A549 (cell line): ENCODE measurements at regions not wholly inside any gene's neighbourhood (a gene's known extent, or its start where the extent isn't known, plus 50 kb on each side); places are given as distances from the start of the nearest gene placed in this dataset.

ENCODE experiments used
- ATAC-seq, 2 experiments: fragments of 200-7000 bp in 1 of 2; fragments of >200 bp in 1 of 2; cut with Nextera tagmentation in 1 of 2; cut with Tn5 transposase in 1 of 2; 3 replicates each; pipeline versions ENCODE4 v1.8.0 to v1.9.1; 2018 to 2020; ENCODE audit warnings: mild to moderate bottlenecking in 1 of 2, moderate library complexity in 1 of 2
- CTCF ChIA-PET: fragments of 300-600 bp; sonication (Branson Sonifier 250); formaldehyde crosslinking; extraction: SDS; loops from one replicate; lab custom pipeline; 2021; ENCODE audit warnings: antibody characterized with exemption, inconsistent platforms; lab: Yijun Ruan, JAX
- POLR2A ChIA-PET: fragments of 350-600 bp; formaldehyde crosslinking; extraction: SDS; loops from one replicate; lab custom pipeline; 2021; ENCODE audit warnings: antibody characterized with exemption, inconsistent platforms; lab: Yijun Ruan, JAX
- DNase-seq, 2 experiments: peaks; one replicate each; pipeline versions ENCODE4 v3.0.0 to v3.0.0-alpha.2; 2011 to 2016; ENCODE audit warnings: low read depth in 1 of 2, low spot score in 1 of 2
- FAIRE-seq: peaks from 2 replicates; lab custom pipeline; 2011; peaks lifted over from hg19 to GRCh38; lab: Jason Lieb, UNC
- H3K27ac ChIP-seq, 2 experiments: fragments of >200 bp; sonication (Bioruptor Twin); formaldehyde crosslinking; 3 replicates each; pipeline ENCODE4 v1.5.1; 2016 to 2017
- H3K4me1 ChIP-seq: fragments of >200 bp; sonication (Bioruptor Twin); formaldehyde crosslinking; 3 replicates; pipeline ENCODE4 v1.6.1; 2016
- H3K4me2 ChIP-seq: fragments of >200 bp; sonication (Bioruptor Twin); formaldehyde crosslinking; 3 replicates; pipeline ENCODE4 v1.6.1; 2016
- H3K4me3 ChIP-seq: fragments of >200 bp; sonication (Bioruptor Twin); formaldehyde crosslinking; 3 replicates; pipeline ENCODE4 v1.5.1; 2016
- H3K9me3 ChIP-seq: fragments of >200 bp; sonication (Bioruptor Twin); formaldehyde crosslinking; 3 replicates; pipeline ENCODE4 v1.6.1; 2016
- CEBPB ChIP-seq, 2 experiments: fragments of >200 bp in 1 of 2; sonication (Bioruptor Twin) in 1 of 2; formaldehyde crosslinking in 1 of 2; IDR thresholded peaks; 2 replicates each; pipeline ENCODE4 v1.6.1; 2012 to 2016
- CHD4 ChIP-seq: fragments of 200-600 bp; sonication (generic); IDR thresholded peaks from 2 replicates; pipeline ENCODE4 v1.6.1; 2016; ENCODE audit warnings: antibody characterized with exemption, mild to moderate bottlenecking, borderline replicate concordance
- EHF ChIP-seq: fragments of 250-450 bp; sonication (Bioruptor Pico); IDR thresholded peaks from 2 replicates; pipeline ENCODE4 v1.5.0; 2020; ENCODE audit warnings: mild to moderate bottlenecking
- ESRRA ChIP-seq: fragments of 150-350 bp; IDR thresholded peaks from 2 replicates; pipeline ENCODE4 v1.6.1; 2014; ENCODE audit warnings: mild to moderate bottlenecking, low read length, borderline replicate concordance
- FOSL2 ChIP-seq, 2 experiments: fragments of 450-650 bp in 1 of 2; fragments of >200 bp in 1 of 2; sonication (Bioruptor Twin) in 1 of 2; formaldehyde crosslinking; IDR thresholded peaks; 2 replicates each; pipeline versions ENCODE4 v1.5.0 to v1.6.1; 2016 to 2020; ENCODE audit warnings: mild to moderate bottlenecking in 1 of 2, moderate library complexity in 1 of 2
- FOXS1 ChIP-seq: fragments of 250-450 bp; sonication (Bioruptor Pico); IDR thresholded peaks from 2 replicates; pipeline ENCODE4 v1.5.0; 2020; ENCODE audit warnings: mild to moderate bottlenecking, moderate library complexity
- HDAC2 ChIP-seq: fragments of 200-600 bp; sonication (generic); IDR thresholded peaks from 2 replicates; pipeline ENCODE4 v1.6.1; 2016
- HMGXB4 ChIP-seq: fragments of 250-450 bp; sonication (Bioruptor Pico); IDR thresholded peaks from 2 replicates; pipeline ENCODE4 v1.5.0; 2021; ENCODE audit warnings: mild to moderate bottlenecking, moderate library complexity, borderline replicate concordance
- HOXB13 ChIP-seq: fragments of 250-450 bp; sonication (Bioruptor Pico); IDR thresholded peaks from 2 replicates; pipeline ENCODE4 v1.5.0; 2020; ENCODE audit warnings: low read depth, mild to moderate bottlenecking, moderate library complexity
- JUN ChIP-seq, 2 experiments: fragments of >200 bp; sonication (Bioruptor Twin); formaldehyde crosslinking; IDR thresholded peaks; 2 replicates in 1 of 2; 3 replicates in 1 of 2; pipeline ENCODE4 v1.6.1; 2016 to 2017
- JUNB ChIP-seq: fragments of >200 bp; sonication (Bioruptor Twin); formaldehyde crosslinking; IDR thresholded peaks from 2 replicates; pipeline ENCODE4 v1.6.1; 2016
- KDM1A ChIP-seq: fragments of 200-600 bp; sonication (generic); IDR thresholded peaks from 2 replicates; pipeline ENCODE4 v1.6.1; 2016; ENCODE audit warnings: low read depth, mild to moderate bottlenecking
- MAFK ChIP-seq: fragments of 450-650 bp; IDR thresholded peaks from 2 replicates; pipeline ENCODE4 v1.6.1; 2014; ENCODE audit not compliant: partially characterized antibody
- MAX ChIP-seq: IDR thresholded peaks from 2 replicates; pipeline ENCODE4 v1.6.1; 2012
- MYC ChIP-seq: IDR thresholded peaks from 2 replicates; pipeline ENCODE4 v1.6.1; 2012; ENCODE audit warnings: mild to moderate bottlenecking, inconsistent platforms, low read length, improper control_type of control experiment, borderline replicate concordance
- NFE2L2 ChIP-seq: fragments of 150-350 bp; conservative IDR thresholded peaks from 2 replicates; pipeline ENCODE4 v1.6.1; 2014; ENCODE audit warnings: low read length
- NPAS2 ChIP-seq: fragments of 250-450 bp; sonication (Bioruptor Pico); IDR thresholded peaks from 2 replicates; pipeline ENCODE4 v1.8.0; 2022; ENCODE audit warnings: mild to moderate bottlenecking, moderate library complexity, borderline replicate concordance
- NR3C1 ChIP-seq: fragments of >200 bp; sonication (Bioruptor Twin); formaldehyde crosslinking; IDR thresholded peaks from 3 replicates; pipeline ENCODE4 v1.6.1; 2017
- PBX3 ChIP-seq: IDR thresholded peaks from 2 replicates; pipeline ENCODE4 v1.6.1; 2012
- POLR2A ChIP-seq: IDR thresholded peaks from 2 replicates; pipeline ENCODE4 v1.6.1; 2012; ENCODE audit warnings: mild to moderate bottlenecking, low read length
- POLR2AphosphoS2 ChIP-seq: conservative IDR thresholded peaks from 2 replicates; pipeline ENCODE4 v1.6.1; 2012; ENCODE audit warnings: low read length, improper control_type of control experiment, inconsistent platforms
- RCOR1 ChIP-seq: fragments of 150-350 bp; IDR thresholded peaks from 2 replicates; pipeline ENCODE4 v1.6.1; 2014; ENCODE audit warnings: antibody characterized with exemption, low read length, low read depth
- SMC3 ChIP-seq: fragments of >200 bp; sonication (Bioruptor Twin); formaldehyde crosslinking; IDR thresholded peaks from 3 replicates; pipeline ENCODE4 v1.6.1; 2018; ENCODE audit warnings: inconsistent platforms
- SREBF2 ChIP-seq: fragments of 450-650 bp; IDR thresholded peaks from 2 replicates; pipeline ENCODE4 v1.6.1; 2014; ENCODE audit warnings: mild to moderate bottlenecking, moderate library complexity
- TP53 ChIP-seq: fragments of 250-450 bp; sonication (Bioruptor Pico); IDR thresholded peaks from 2 replicates; pipeline ENCODE4 v1.5.0; 2021; ENCODE audit warnings: mild to moderate bottlenecking, moderate library complexity
- ZNF302 ChIP-seq: fragments of 250-450 bp; sonication (Bioruptor Pico); IDR thresholded peaks from 2 replicates; pipeline ENCODE4 v1.9.0; 2021; ENCODE audit warnings: inconsistent platforms, mild to moderate bottlenecking, moderate library complexity
- ZSCAN20 ChIP-seq: fragments of 250-450 bp; sonication (Bioruptor Pico); IDR thresholded peaks from 2 replicates; pipeline ENCODE4 v1.8.0; 2022; ENCODE audit warnings: mild to moderate bottlenecking, moderate library complexity
- WGBS: methylation state at CpG from one replicate; pipeline ENCODE4 v1.1.6; 2017; ENCODE audit errors: missing lambda C conversion rate; 5-methylcytosine and 5-hydroxymethylcytosine counted together

- DNase-seq: no peak
- H3K9me3 ChIP-seq: no peaks in the 10 kb centered on the region
- ChIA-PET CTCF (no interaction called here), POLR2A (no interaction called here)
- no peaks in the 10 kb centered on the region for H3K4me1 ChIP-seq
- H3K4me3 ChIP-seq: no peak overlapping the region
- H3K4me2 ChIP-seq: no peak overlapping the region
- WGBS: 7% methylated on average over 1 of the region's 1 CpG
- H3K27ac ChIP-seq: no peak overlapping the region
- FAIRE-seq: no peak
- ATAC-seq: no peak
- no peak for TF ChIP-seq NFE2L2
Measured at GRCh38 chr20:39857187-39857586, 831.8 kb downstream of the MAFB start.

- WGBS: 13% methylated on average over 3 of the region's 3 CpGs
- TF ChIP-seq SMC3 (no peak), NR3C1 (no peak), ZSCAN20 (CRISPR knock-in tag) (no peak), MAFK (no peak), FOSL2 (IDR thresholded peaks at IDR 0.05) (no peak), FOSL2 (CRISPR knock-in tag; IDR thresholded peaks at IDR 0.05) (peak; percentile 59), JUNB (no peak)
- Histone ChIP-seq H3K9me3 (no peaks in the 10 kb centered on the region), H3K4me2 (no peak overlapping the region), H3K4me1 (no peaks in the 10 kb centered on the region), H3K27ac (no peak overlapping the region), H3K4me3 (no peak overlapping the region)
- no peak for FAIRE-seq
- ATAC-seq: no peak
- CTCF ChIA-PET: interaction anchor here (0.6 to 0.7 kb wide), 2 partner anchors 744 to 806 kb away, joined by 3 read pairs; no protein-coding TSS in a partner anchor
- POLR2A ChIA-PET: no interaction called here
- DNase-seq: no peak
Measured at GRCh38 chr20:39855799-39856198, 833.2 kb downstream of the MAFB start.

- no peak for TF ChIP-seq JUN (IDR thresholded peaks at IDR 0.05)
- no peak for TF ChIP-seq EHF (CRISPR knock-in tag)
- no peak for TF ChIP-seq POLR2A
- TF ChIP-seq NR3C1: no peak
- TF ChIP-seq ZNF302 (CRISPR knock-in tag): no peak
- TF ChIP-seq RCOR1: no peak
- TF ChIP-seq HMGXB4 (CRISPR knock-in tag): no peak
- TF ChIP-seq CEBPB (IDR thresholded peaks at IDR 0.05): no peak
- no peak for TF ChIP-seq CHD4
- TF ChIP-seq FOSL2 (IDR thresholded peaks at IDR 0.05): no peak
- no peak for TF ChIP-seq FOSL2 (CRISPR knock-in tag; IDR thresholded peaks at IDR 0.05)
- no peak for TF ChIP-seq FOXS1 (CRISPR knock-in tag)
- no peak for TF ChIP-seq MAX
- Histone ChIP-seq H3K27ac (no peak overlapping the region), H3K4me1 (no peaks in the 10 kb centered on the region), H3K4me2 (no peak overlapping the region), H3K4me3 (no peak overlapping the region), H3K9me3 (no peaks in the 10 kb centered on the region)
- CTCF ChIA-PET: no interaction called here
- FAIRE-seq: no peak
- 15% methylated on average over 1 of the region's 1 CpG for WGBS
- ATAC-seq: no peak
- DNase-seq: no peak
- POLR2A ChIA-PET: no interaction called here
Measured at GRCh38 chr20:39855056-39855455, 834.0 kb downstream of the MAFB start.

GRCh38 chr20:39853636-39854035 lies 835.4 kb downstream of the MAFB start:
- WGBS: 6% methylated on average over 2 of the region's 2 CpGs
- FAIRE-seq (no peak), ATAC-seq (no peak), DNase-seq (no peak)
- no peak overlapping the region for H3K4me3 ChIP-seq
- H3K4me2 ChIP-seq: no peak overlapping the region
- no peaks in the 10 kb centered on the region for H3K9me3 ChIP-seq
- H3K4me1 ChIP-seq: no peaks in the 10 kb centered on the region
- CTCF ChIA-PET: no interaction called here
- POLR2A ChIA-PET: no interaction called here
- no peak overlapping the region for H3K27ac ChIP-seq
- TF ChIP-seq KDM1A (no peak), NPAS2 (CRISPR knock-in tag) (no peak), HDAC2 (no peak), HOXB13 (CRISPR knock-in tag) (no peak), SMC3 (no peak), NR3C1 (no peak), POLR2A (no peak), SREBF2 (no peak), MAFK (no peak), MYC (no peak), POLR2AphosphoS2 (no peak), RCOR1 (no peak), ESRRA (no peak), NFE2L2 (no peak), JUN (IDR thresholded peaks at IDR 0.05) (no peak), PBX3 (no peak), TP53 (no peak)
